Adrenal gland (tissue), 9 donors: ENCODE measurements at regions not wholly inside any gene's neighbourhood (a gene's known extent, or its start where the extent isn't known, plus 50 kb on each side); places are given as distances from the start of the nearest gene placed in this dataset.

Experiments used
- DNase-seq, 7 donors: peaks; one replicate each; pipeline ENCODE4 v3.0.0-alpha.2; 2019 to 2020
- H3K27ac ChIP-seq, 5 donors: fragments of 200-600 bp; sonication (generic) in 4 of 5; 1 replicate in 3 of 5; 2 replicates in 2 of 5; pipeline versions ENCODE4 v1.5.1 to v1.8.0; 2016 to 2020; ENCODE audit warnings: mild to moderate bottlenecking in 1 of 5
- H3K27me3 ChIP-seq: fragments of 200-600 bp; 2 replicates; pipeline ENCODE4 v1.8.0; 2021
- H3K36me3 ChIP-seq, 2 donors: fragments of 200-600 bp; replicated peaks in 1 of 2; 1 replicate in 1 of 2; 2 replicates in 1 of 2; pipeline versions ENCODE4 v1.5.1 to v1.8.0; 2018 to 2022
- H3K4me1 ChIP-seq, 2 donors: fragments of 200-600 bp; replicated peaks in 1 of 2; 1 replicate in 1 of 2; 2 replicates in 1 of 2; pipeline versions ENCODE4 v1.5.1 to v1.8.0; 2018 to 2021
- H3K4me3 ChIP-seq, 4 donors: fragments of 200-600 bp; sonication (generic) in 3 of 4; one replicate each; pipeline ENCODE4 v1.5.1; 2016 to 2018
- H3K9me3 ChIP-seq, 3 donors: fragments of 200-600 bp; sonication (generic) in 1 of 3; replicated peaks in 1 of 3; 1 replicate in 2 of 3; 2 replicates in 1 of 3; pipeline versions ENCODE4 v1.5.1 to v1.8.0; 2016 to 2021
- POLR2A ChIP-seq, 2 donors: fragments of 450-650 bp; IDR thresholded peaks; one replicate each; pipeline ENCODE4 v1.6.1; 2017; ENCODE audit warnings: antibody characterized with exemption in 2 of 2, mild to moderate bottlenecking in 2 of 2, moderate library complexity in 1 of 2
- WGBS, 4 donors: extraction: QIAGEN DNeasy Blood & Tissue Kit in 2 of 4; methylation state at CpG; one replicate each; pipeline versions ENCODE4 v1.1.5 to v1.1.7; 2013 to 2017; 5-methylcytosine and 5-hydroxymethylcytosine counted together
- intact Hi-C, 2 donors: fragments of 100-400 bp; cut with DNase I; formaldehyde crosslinking; loops; one replicate each; pipeline versions ENCODE4 v1.14.1 to v1.15.0; 2022 to 2023
- TF ChIP-seq, protein P1 (sequence below), 6 experiments: fragments of 450-650 bp in 4 of 6; fragments of 200-600 bp in 2 of 6; sonication (generic) in 1 of 6; IDR thresholded peaks; 1 replicate in 5 of 6; 2 replicates in 1 of 6; pipeline versions ENCODE4 v1.5.1 to v1.8.0; 2016 to 2021; ENCODE audit warnings: antibody characterized with exemption in 6 of 6, mild to moderate bottlenecking in 2 of 6, moderate library complexity in 1 of 6
- donor health status: healthy with polysubstance abuse.
- donor health status: Bipolar disorder and iron deficiency.
- donor health status: DM: yes; HTN: yes; CAD: no.
- donor health status: DM: no; HTN: no; CAD: no.
- donor health status: DM: no; HTN: no; CAD: no.

DNA sequence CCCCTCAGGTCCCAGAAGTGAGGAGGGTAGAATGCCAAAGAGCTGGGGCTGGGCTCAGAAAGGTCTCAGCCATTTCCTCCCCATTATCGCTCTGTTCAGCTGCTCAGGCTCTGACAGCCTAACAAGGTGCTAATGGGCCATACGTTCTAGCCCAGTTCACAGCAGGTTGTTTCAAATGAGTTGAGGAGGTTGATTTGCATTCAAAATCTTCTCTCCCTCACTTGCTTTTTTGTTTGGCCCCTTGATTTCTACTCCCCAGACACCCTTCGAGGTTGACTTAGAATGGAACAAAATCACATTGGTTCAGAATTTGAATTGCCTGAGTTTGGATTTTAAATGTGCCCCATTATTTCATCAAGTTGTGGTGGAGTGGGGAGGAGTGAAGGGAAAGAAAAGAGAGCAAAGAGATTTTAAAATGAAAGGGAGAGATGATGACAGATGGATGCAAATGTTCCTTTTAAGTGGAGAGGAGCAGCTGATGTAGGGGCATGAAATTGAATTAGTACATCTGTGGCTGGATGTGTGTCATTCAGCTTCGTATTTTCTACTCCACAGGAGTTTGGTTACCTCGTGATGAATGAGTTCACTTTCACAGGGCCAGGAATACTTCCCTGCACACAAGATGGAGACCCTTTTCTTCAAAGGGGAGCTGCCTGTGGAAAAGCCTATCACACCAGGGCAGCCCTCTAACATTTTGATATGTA lies 425.8 kb upstream of the CAMK1G start:
- TF ChIP-seq, protein P1, sequence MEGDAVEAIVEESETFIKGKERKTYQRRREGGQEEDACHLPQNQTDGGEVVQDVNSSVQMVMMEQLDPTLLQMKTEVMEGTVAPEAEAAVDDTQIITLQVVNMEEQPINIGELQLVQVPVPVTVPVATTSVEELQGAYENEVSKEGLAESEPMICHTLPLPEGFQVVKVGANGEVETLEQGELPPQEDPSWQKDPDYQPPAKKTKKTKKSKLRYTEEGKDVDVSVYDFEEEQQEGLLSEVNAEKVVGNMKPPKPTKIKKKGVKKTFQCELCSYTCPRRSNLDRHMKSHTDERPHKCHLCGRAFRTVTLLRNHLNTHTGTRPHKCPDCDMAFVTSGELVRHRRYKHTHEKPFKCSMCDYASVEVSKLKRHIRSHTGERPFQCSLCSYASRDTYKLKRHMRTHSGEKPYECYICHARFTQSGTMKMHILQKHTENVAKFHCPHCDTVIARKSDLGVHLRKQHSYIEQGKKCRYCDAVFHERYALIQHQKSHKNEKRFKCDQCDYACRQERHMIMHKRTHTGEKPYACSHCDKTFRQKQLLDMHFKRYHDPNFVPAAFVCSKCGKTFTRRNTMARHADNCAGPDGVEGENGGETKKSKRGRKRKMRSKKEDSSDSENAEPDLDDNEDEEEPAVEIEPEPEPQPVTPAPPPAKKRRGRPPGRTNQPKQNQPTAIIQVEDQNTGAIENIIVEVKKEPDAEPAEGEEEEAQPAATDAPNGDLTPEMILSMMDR (IDR thresholded peaks at IDR 0.05) = no peak
- TF ChIP-seq POLR2A (IDR thresholded peaks at IDR 0.05) = no peak
- WGBS, 4 donors = 55 to 81% (median 63%) methylated on average over 5 of the region's 5 CpGs
- Histone ChIP-seq H3K27me3 (no peaks in the 10 kb centered on the region), H3K36me3 (no peaks in the 10 kb centered on the region), H3K4me3 (no peak overlapping the region), H3K27ac (no peak overlapping the region), H3K4me1 (no peaks in the 10 kb centered on the region), H3K9me3 (no peaks in the 10 kb centered on the region)
- intact Hi-C loops = no loop called here
- DNase-seq = no peak

DNA sequence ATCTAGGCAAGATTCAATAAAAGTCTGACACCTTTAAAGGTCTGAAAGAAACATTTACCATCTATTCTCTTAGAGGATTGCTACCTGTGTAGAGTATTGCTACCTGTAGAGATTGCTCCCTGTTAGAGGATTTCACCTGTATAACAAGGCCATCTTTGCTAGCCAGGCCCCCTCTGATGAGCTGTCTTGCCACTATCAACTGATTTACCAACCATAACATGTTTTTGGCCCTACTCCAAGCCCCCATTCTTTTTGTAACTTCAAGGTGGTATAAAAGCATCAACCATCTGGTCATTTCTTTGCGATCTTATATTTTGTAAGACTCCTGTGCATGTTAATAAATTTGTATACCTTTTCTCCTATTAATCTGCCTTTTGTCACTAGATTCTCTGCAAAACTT lies 424.7 kb upstream of the CAMK1G start:
- Histone ChIP-seq H3K4me3 (no peak overlapping the region), H3K36me3 (no peaks in the 10 kb centered on the region), H3K27ac (no peak overlapping the region), H3K27me3 (no peaks in the 10 kb centered on the region), H3K9me3 (no peaks in the 10 kb centered on the region), H3K4me1 (no peaks in the 10 kb centered on the region)
- DNase-seq = no peak
- intact Hi-C loops = no loop called here
- no peak for TF ChIP-seq POLR2A (IDR thresholded peaks at IDR 0.05)
- TF ChIP-seq, protein P1 (IDR thresholded peaks at IDR 0.05) = no peak
- 86 to 98% (median 91%) methylated on average over 1 of the region's 1 CpG for WGBS, 4 donors

DNA sequence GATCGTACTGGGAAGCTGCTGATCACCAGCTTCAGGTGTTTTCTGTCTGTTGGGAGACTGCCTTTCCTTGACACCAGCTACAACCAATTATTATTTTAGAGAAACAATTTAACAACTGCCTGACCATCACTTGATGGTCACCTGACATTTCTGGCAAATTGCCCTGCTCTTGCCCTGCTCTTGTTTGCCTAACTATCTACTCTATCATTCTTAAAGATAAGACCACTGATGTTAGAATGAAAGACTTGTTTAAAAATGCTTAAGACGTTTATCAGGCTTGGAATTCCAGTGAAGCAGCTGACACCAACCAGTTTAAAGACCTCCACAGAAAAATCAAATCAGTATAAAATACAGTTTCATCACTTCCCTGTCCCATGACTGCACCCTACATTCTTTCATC lies 423.3 kb upstream of the CAMK1G start:
- DNase-seq = peak in 1 of 7 donors; percentile 4
- TF ChIP-seq, protein P1 (IDR thresholded peaks at IDR 0.05) = no peak
- no peak for TF ChIP-seq POLR2A (IDR thresholded peaks at IDR 0.05)
- Histone ChIP-seq H3K4me3 (no peak overlapping the region), H3K9me3 (no peaks in the 10 kb centered on the region), H3K27ac (no peak overlapping the region), H3K27me3 (no peaks in the 10 kb centered on the region), H3K36me3 (no peaks in the 10 kb centered on the region), H3K4me1 (no peaks in the 10 kb centered on the region)
- intact Hi-C loops = no loop called here
- 44 to 52% (median 50%) methylated on average over 2 of the region's 2 CpGs for WGBS, 4 donors

DNA sequence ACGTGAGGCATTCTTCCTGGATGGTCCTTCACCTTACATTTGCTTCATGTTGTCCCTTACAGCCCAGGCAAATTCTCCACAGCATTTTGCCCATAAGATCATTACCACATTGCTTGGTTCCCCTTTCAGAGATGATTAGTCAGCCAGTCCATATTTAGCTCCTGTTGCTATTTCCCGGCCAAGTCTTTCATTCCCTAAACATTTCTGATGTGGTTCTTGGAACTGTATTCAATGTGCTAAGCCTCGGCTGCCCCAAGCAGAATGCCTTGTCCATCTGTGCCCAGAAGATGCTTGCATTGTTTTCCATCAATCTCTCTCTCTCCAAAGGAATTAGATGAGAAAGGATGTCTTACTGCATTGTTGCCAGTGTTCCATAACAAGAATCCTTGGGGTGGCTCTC lies 420.9 kb upstream of the CAMK1G start:
- WGBS, 4 donors = 74 to 86% (median 81%) methylated on average over 3 of the region's 3 CpGs
- intact Hi-C loops = no loop called here

More for the DNA sequence above, 420.9 kb upstream of the CAMK1G start:
- Histone ChIP-seq H3K27me3 (no peaks in the 10 kb centered on the region), H3K27ac (no peak overlapping the region), H3K36me3 (no peaks in the 10 kb centered on the region), H3K4me1 (peaks cover 0 to 3% of the 10 kb centered on the region in 2 donors), H3K9me3 (no peaks in the 10 kb centered on the region), H3K4me3 (no peak overlapping the region)
- no peak for DNase-seq
- no peak for TF ChIP-seq POLR2A (IDR thresholded peaks at IDR 0.05)
- TF ChIP-seq, protein P1 (IDR thresholded peaks at IDR 0.05) = no peak
